GM13976 (cell line): ENCODE measurements at regions not wholly inside any gene's neighbourhood (a gene's known extent, or its start where the extent isn't known, plus 50 kb on each side); places are given as distances from the start of the nearest gene placed in this dataset.

Experiments
- DNase-seq: peaks from one replicate; pipeline ENCODE4 v3.0.0; 2012; ENCODE audit warnings: low spot score
- CTCF ChIP-seq: IDR thresholded peaks from 2 replicates; pipeline ENCODE4 v1.5.1; 2012; ENCODE audit warnings: borderline replicate concordance, mild to moderate bottlenecking; ENCODE audit not compliant: insufficient read depth; ENCODE audit errors: extremely low read depth, missing control alignments, control extremely low read depth
- in situ Hi-C: fragments of 300-500 bp; cut with MboI; formaldehyde crosslinking; loops from one replicate; pipeline ENCODE4 v1.12.0; 2022; ENCODE audit warnings: low sequenced_read_pairs, mixed read lengths, inconsistent platforms; ENCODE audit not compliant: unreplicated experiment

- no peak for DNase-seq
- no peak for TF ChIP-seq CTCF
- in situ Hi-C loops, result no loop called here
Measured at GRCh38 chr2:181320638-181321037, 136.5 kb upstream of the ITGA4 start.

GRCh38 chr2:181324912-181325311 is 132.3 kb upstream of the ITGA4 start:
- TF ChIP-seq CTCF, result no peak
- in situ Hi-C loops, result no loop called here
- no peak for DNase-seq

- no peak for DNase-seq
- in situ Hi-C loops, result no loop called here
- TF ChIP-seq CTCF, result no peak
Measured at GRCh38 chr2:181326661-181327060, 130.5 kb upstream of the ITGA4 start.

GRCh38 chr2:181330286-181330685 is 126.9 kb upstream of the ITGA4 start:
- in situ Hi-C loops, result no loop called here
- TF ChIP-seq CTCF, result no peak
- no peak for DNase-seq

GRCh38 chr2:181332044-181332605 is 125.1 kb upstream of the ITGA4 start:
- no peak for DNase-seq
- in situ Hi-C loops, result no loop called here
- TF ChIP-seq CTCF, result no peak

- no peak for TF ChIP-seq CTCF
- in situ Hi-C loops, result no loop called here
- no peak for DNase-seq
Measured at GRCh38 chr2:181334158-181334826, 122.9 kb upstream of the ITGA4 start.
